ENCODE measurements at regions not wholly inside any gene's neighbourhood (a gene's known extent, or its start where the extent isn't known, plus 50 kb on each side); places are given as distances from the start of the nearest gene placed in this dataset.

DNA sequence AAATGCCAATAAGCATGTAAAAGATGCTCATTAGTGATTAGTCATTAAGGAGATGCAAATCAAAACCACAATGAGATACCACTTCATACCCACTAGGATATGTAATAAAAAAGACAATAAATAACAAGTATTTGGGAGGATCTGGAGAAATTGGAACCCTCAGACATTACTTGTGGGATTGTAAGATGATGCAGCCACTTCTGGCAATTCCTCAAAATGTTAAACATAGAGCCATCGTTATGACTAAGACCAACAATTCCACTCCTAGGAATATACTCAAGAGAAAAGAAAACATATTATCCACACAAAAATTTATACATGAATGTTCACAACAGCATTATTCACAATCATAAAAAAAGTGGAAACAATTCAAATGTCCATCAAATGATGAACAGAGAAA, 336.2 kb upstream of the PMFBP1 start:
- no peak for DNase-seq (ENCODE audit: low read depth in 2 of 2)

DNA sequence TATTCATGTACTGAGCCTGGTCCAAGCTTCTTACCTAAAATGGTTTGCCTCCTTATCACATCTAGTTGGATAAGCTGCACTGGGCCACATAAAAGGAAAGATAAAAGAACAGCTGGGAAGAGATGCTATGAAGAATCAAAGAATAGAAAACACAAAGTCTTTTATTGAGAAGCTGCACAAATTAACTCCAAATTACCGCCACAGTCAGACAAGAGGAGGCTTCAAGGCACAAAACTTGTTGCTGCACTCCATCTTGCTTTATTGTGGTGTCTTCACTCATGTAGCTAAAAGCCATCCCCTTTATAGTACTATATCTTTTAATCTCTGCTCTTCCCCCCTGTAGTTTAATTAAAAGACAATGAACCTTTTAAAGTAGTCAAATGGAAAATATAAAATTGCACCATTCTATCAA, 330.6 kb upstream of the PMFBP1 start:
- no peak for DNase-seq (ENCODE audit: low read depth in 2 of 2)

DNA sequence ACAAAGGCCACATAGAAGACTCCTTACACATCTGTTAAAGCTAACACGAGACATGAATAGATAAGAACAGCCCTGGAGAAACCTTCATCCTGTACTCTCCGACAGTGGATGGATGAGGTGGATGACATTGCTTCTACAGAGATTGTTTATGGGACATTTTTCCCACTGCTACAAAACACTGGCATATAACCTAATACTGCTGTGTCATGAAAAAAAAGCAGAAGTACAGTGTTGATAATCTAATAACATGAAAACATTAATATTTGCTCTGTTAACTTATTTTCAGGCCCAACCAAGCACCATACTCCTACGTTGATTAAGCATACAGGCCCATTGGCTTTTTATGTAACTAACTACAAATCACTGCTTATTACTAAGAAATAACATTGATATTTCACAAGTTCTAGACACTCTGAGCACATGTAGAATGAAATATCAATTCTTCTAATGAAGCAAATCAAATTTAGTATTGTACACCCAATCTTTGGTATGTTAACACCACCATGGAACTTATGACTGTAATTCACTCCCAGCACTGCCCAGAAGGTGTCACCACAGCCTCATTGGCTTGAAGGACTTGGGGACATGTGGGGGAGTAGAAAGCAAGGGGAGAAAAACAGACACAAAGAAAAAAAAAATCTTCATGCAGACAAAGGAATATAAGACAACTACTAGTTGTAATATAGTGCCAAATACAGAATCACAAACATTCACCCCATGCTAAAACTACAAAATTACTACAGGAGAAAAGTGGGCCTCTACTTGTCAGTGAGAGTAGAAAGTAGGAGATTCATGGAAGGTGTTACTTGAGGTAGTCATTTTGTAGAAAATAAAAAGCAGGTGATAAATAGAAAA, 330.0 kb upstream of the PMFBP1 start:
- peak; percentile 8 to 23 for DNase-seq (ENCODE audit: low read depth in 2 of 2)

DNA sequence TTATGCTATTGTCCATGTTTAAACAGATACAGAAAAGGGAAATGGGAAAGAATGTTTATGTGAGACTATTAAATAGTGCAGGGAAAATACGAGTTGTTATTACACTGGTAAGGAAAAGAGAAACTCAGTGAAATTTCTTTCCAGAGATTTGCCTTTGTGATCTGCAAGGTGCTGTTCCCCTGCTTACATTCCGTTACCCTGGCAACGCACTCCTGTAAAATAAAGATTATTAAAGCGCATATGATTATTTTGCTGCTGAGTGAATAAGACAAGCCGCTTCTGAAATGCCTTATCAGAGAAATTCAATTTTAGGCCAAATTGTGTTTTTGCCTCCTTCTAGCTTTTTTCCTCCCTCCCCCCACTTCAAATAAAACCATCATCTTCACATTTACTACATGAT, 328.6 kb upstream of the PMFBP1 start:
- DNase-seq (ENCODE audit: low read depth in 2 of 2), result no peak

DNA sequence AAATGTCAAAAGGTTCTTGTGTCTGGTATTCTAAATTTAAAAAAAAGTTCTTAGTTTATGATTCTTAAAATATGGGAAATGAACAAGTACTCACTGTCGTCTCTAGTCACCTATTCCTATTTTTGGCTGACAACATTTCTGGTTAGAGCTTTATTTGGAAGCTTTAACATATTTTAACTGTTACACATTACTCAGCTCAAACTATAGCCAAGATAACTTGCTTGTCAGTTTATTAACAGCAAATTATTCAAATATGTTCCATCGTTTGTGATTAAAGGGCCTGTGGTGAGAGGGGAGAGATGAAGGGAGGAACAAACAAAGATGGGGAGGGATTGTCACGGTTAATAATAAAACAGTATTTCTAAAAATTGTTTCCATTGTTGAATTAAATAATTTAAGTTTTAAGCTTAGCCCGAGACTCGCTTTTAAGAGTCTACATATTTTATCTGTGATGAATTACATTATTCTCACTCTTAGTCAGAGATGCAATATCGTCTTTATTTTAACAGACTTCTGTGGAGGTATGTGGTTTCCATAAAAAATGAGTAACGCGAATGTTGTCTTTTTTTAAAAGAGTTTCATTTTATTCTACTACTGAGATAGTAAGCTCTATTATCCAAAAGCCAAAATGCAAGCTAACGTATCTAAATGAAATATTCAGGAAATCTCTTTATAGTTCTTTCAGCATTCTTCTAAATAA, 321.9 kb upstream of the PMFBP1 start:
- no peak for DNase-seq (ENCODE audit: low read depth in 2 of 2)

DNA sequence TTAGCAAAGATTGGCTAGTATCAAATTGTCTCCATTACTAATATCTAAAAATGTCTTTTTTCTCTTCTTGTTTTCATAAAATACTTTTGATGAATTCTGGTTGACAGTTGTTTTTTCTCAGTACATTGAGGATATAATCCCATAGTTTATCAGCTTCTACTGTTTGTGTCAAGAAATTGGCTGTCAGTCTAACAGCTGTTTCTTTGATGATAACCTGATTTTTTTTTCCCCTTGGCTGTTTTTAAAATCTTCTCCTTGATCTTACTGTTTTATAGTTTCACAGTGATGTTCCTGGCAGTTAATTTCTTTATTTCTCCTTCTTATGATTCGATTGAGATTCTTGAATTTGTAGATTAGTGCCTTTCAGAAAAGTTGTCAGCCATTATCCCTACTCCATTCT, 315.3 kb upstream of the PMFBP1 start:
- no peak for DNase-seq (ENCODE audit: low read depth in 2 of 2)

DNA sequence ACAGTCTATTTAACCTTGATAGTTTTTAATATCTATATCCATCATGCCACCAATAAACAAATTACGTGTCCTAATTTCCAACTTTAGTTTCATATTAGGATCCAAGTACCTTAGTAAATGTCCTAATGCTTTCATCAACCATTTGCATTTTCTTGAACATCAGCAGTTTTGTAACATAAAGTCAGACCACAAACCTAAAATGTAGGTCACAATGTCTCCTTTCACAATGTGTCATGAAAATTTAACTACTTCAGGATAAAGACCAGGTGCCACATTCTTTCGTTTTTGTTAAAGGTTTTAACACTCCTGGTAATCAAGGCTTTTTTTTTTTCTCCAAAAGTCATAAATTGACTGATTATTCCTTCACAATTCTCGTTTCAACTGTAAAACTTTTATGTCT, 310.7 kb upstream of the PMFBP1 start:
- no peak for DNase-seq (ENCODE audit: low read depth in 2 of 2)

DNA sequence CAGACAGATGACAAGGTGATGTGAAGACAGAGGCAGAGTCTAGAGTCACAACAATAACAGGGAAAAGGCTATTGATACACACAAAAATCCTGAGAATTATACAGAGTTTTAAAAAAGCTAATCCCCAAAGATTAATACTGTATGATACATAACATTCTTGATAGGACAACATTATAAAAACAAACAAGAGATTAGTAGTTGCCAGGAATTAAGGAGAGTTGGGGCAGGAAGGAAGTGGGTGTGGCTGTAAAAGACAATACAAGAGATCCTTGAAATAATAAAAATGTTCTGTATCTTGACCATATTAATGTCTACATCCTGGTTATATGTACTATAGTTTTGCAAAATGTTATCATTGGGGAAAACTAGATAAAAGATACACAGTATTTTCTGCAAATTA, 309.5 kb upstream of the PMFBP1 start:
- DNase-seq (ENCODE audit: low read depth in 2 of 2), result no peak

DNA sequence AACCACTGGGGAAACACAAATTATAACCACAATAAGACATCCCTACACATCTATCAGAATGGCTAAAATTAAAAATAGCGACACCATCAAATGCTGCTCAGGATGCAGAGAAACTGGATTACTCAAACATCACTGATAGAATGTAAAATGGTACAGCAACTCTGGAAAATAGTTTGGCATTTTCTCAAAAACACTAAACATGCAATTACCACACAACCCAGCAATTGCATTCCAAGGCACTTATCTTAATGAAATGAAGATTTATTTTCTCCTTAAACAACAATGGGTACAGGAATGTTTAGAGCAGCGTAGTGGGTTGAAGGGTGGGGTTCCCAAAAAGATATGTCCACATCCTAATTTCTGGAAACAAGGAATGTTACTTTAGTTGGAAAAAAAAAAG, 309.0 kb upstream of the PMFBP1 start:
- no peak for DNase-seq (ENCODE audit: low read depth in 2 of 2)

DNA sequence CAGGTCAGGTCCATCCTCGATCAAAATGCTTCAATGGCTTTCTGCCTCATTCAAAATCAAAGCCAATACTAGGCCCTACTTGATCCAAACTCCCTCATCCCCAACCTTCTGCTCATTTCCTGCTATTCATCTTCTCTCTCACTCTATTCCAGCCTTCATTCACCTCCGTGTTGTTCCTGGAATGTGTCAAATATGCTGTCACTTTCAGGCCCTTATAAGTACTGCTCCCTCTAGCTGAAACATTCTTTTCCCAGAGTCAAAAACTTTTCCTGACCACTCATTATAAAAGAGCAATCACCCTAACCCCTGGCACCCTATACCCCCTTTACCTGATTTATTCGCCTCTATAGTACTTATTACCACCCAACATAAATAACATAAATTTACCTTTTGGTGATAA, 303.7 kb upstream of the PMFBP1 start:
- DNase-seq (ENCODE audit: low read depth in 2 of 2), result no peak

DNA sequence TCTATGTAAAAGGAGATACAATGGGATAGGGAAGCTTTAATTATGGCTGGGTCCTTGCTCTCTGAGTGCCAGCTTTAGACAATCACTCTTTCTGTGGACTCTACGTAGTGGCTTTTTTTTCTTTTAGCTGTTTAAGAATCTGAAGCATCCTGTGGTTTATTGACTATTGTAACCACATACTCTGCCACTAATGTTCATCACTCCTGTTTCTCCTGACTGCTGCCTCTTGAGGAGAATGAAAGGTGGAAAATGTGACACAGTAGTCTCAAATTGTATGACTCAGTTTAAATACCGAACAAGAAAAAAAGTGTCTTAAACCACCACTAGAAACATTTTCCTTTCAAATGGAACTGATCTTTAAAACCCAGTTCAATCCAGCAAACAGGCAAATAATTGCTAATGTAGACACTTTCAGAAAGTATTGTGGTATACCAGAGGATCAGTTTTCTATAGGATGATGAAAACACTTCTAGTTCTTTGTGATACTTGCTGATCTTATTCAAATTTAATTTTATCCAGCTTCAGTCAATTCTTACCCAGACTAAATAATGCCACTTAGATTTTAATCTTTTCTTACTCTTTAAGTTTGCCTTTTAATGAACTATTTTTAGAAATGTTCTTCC, 302.7 kb upstream of the PMFBP1 start:
- no peak for DNase-seq (ENCODE audit: low read depth in 2 of 2)

DNA sequence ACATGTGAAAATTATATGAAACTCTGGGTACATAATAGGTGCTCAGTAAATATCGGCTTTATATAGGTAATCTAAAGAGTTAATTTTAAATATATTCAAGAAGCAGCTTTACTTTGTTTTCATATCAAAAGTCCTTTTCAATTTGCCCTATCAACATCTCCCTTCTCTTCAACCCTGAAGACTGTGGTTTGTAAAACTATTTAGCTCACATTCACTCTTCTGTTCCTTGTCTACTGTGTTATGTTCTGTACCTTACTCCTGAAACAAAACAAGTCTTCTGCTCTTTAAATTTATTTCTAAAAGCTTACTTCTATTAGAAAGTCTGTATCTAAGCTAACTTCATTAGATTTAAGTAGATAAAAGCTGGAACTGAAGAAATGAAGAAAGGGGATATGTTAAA, 301.7 kb upstream of the PMFBP1 start:
- no peak for DNase-seq (ENCODE audit: low read depth in 2 of 2)

DNA sequence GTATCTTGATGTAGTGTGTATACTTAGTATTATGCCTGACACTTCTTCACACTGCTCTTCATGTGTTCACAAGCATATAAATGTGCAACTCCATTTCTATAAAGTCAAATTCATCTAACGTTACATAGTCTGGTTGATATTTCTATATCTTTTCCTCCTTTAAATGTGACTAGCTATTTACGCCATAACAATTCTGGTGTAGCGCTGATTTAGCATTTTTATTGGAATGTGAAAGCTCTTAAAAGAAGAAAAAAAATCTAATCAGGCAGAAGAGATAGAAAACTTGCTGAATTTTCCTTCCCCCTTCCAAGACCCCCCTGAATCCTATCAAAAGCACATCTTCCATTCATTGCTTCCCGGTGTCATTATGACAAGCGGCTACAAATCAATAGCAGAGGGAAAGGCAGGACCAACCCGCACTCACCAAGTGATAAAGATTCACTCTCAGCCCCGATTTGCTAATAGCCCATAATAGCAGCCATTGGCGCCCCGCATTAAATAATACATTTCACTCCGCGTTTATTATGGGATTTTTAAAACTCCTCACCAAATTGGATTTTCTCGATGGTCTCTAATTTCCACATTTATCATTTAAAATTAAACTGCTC, 299.5 kb upstream of the PMFBP1 start:
- no peak for DNase-seq (ENCODE audit: low read depth in 2 of 2)

DNA sequence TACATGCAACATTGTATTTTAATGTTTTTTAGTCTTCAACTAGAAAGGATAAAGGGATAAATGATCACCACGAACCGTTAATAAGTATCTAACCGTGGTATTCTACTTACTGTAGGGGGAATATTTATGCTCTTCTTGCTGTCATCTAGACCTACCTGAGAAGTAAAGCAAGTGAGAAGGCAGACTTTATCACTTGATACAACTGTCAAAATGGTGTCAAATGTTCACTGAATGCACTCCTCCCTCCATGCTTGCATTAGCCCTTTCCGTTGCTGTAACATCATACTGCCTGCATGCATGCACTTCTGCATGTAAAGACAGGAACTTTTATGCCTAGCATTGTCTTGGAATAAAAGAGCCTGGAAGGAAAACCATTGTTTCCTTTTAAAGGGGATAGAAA, 298.6 kb upstream of the PMFBP1 start:
- no peak for DNase-seq (ENCODE audit: low read depth in 2 of 2)

DNA sequence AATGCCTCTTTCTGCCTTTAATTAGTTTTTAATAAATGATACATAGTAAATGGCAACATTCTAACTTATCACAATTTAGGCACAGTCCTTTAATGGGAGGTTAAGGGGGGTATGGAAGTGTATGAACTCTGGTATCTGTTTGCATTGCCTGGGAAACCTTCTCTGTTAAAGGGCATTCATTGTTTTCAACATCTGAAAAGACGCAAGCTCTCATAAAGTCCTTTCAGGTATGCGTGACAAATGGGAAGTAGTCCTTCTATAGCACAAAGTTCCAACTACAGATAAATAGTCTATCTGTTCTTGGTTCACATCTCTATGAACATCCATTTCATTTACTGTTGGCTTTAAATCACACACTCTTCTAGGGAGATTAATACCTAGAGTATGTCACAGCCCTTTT, 298.0 kb upstream of the PMFBP1 start:
- no peak for DNase-seq (ENCODE audit: low read depth in 2 of 2)

DNA sequence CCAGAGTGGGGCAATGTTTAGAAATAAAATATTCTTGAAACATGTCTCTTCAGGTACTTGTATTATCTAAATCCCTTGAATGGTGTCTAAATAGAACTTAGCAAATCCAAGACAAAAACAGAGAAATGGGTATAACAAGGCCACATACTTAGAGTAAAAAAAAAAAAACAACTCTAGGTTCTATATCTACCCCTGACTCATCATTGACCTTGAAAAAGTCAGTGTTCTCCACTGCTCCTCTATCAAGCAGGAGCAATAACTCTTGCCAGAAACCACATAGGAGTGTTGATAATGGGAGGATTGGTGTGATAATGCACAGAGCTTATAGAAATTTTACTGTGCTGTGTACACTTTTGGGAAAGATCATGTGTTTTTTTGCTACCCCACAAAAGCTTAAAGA, 296.6 kb upstream of the PMFBP1 start:
- DNase-seq (ENCODE audit: low read depth in 2 of 2), result no peak

DNA sequence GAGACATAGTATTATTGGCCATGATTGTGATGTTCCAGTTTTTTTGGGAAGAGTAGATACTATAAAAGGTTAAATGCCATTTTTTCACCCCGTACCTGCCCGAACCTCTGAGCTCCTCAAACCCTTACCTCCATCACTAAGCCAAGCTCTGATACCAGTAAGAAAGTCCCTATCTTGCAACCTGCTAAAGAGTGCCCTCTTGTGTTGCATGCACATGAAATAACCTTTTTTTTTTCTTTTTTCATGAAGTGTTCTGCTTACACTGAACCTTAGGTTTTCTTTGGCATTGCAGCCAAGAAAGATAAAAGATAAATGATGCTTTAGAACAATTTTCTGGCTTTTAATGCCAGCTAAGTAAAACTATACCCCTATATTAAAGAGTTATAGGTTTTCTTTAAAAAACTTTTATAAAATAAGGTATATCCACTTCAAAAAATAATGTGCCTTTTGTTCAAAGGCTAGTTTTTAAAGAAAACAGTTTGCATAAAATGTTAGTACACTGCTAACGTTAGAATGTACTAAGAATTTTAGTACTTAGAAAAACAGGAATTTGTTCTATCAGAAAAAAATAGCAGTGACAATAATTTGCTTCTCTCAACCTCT, 295.3 kb upstream of the PMFBP1 start:
- DNase-seq (ENCODE audit: low read depth in 2 of 2), result no peak

DNA sequence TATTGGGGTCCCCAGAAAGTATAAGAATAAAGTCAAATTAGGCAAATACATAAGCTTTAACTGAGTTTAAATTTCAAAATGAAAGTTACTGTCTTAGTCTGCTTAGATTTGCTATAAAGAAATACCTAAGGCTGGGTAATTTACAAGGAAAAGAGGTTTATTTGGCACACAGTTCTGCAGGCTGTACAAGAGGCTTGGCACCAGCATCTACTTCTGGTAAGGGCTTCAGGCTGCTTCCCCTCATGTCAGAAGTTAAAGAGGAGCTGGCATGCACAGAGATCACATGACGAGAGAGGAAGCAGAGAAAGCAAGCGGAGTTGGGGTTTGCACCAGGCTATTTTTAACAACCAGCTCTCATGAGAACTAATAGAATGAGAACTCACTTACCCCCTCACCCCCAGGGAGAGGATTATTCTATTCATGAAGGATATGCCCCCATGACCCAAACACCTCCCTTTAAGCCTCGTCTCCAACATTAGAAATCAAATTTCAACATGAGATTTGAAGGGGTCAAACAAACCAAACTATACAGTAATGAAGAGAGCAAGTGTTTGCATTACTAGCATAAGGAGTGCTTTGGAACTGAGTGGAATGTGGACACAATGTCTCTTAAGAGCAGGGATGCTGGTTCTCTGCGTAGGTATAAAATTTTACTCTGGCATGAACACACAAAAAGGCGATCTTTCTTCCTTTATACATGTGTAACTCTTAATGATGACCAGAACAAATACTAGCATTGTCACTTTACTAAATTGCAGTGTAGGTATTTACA, 292.8 kb upstream of the PMFBP1 start:
- DNase-seq (ENCODE audit: low read depth in 2 of 2), result no peak

DNA sequence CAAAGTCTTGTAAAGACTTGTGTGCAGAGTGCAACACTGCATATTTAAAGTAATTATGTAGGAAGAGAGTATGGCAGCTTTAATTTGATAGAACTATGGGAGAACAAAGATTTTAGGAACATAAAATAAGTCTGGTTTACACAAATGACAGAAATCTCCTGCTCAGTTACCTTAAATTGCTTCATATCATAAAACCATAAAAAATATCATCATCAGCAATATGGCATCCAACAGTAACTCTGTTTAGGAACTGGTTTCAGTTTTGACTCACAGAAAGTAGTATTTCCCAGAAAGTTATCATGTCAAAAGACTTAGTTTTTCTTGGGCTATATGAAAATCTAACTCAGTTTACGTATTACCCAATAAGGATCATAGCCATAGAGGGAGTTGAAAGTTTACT, 292.1 kb upstream of the PMFBP1 start:
- DNase-seq (ENCODE audit: low read depth in 2 of 2), result no peak

DNA sequence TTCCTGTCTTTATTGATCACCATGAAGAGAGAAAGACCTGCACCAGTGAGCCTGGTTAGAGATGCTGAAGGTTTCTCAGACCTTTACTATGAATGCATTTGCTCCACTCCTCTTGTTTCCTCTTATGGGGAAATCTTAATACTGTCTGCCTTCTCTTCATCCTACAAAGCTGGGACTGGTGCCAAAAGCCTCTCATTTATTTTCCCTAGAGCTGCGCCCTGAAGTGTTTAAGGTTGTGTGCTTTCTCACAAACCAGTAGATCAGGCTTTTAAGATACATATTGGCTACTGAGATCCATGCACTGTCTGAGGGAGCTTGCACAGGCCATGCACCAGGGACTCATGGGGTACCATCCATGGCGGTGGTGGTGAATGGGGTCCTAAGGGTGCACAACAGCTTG, 286.1 kb upstream of the PMFBP1 start:
- no peak for DNase-seq (ENCODE audit: low read depth in 2 of 2)

DNA sequence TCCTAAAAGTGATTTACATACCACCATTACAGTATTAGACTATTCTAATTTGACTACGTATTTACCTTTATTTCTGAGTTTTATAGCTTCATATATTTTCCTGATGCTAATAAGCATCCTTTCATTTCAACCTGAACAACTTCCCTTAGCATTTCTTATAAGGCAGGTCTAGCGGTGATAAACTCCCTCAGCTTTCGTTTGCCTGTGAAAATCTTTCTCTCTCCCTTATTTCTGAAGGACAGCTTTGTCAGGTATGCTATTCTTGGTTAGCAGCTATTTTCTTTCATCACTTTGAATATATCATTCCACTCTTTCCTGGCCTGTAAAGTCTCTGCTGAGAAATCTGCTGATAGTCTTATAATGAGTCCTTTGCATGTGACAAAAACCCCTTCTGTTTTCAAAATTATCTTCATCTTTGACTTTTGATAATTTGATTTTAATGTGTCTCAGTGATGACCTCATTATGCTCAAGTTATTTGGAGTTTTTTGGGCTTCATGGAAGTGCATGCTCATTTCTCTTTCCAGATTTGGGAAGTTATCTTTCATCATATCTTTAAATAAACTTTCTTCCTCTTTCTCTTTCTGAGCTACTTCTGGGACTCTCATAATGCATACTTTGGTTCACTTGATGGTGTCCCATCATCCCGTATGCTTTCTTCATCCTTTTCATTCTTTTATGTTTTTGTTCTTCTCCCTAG, 285.4 kb upstream of the PMFBP1 start:
- no peak for DNase-seq (ENCODE audit: low read depth in 2 of 2)
